IMR-90 (cell line): ENCODE measurements at regions not wholly inside any gene's neighbourhood (a gene's known extent, or its start where the extent isn't known, plus 50 kb on each side); places are given as distances from the start of the nearest gene placed in this dataset.

Experiments
- ATAC-seq: fragments of 200-7000 bp; cut with Tn5 transposase; 2 replicates; pipeline ENCODE4 v1.9.1; 2020; ENCODE audit warnings: low read depth, mild to moderate bottlenecking, moderate library complexity
- BruUV-seq: library from RNA; stranded (reverse); fragments of 400-500 nt; replicated peaks from 2 replicates; lab custom pipeline; 2021; lab: Mats Ljungman, UMichigan
- CTCF ChIA-PET: fragments of 300-600 bp; formaldehyde crosslinking; extraction: SDS; loops from one replicate; lab custom pipeline; 2021; ENCODE audit warnings: antibody characterized with exemption; lab: Yijun Ruan, JAX
- POLR2A ChIA-PET: fragments of 300-600 bp; sonication (Branson Sonifier 250); formaldehyde crosslinking; loops from one replicate; lab custom pipeline; 2022; ENCODE audit warnings: antibody characterized with exemption; ENCODE audit not compliant: unreplicated experiment; lab: Charles Lee
- DNase-seq: peaks from one replicate; pipeline ENCODE4 v3.0.0; 2013
- H2AFZ ChIP-seq: replicated peaks from 2 replicates; pipeline ENCODE3; 2013; ENCODE audit warnings: low read length, mild to moderate bottlenecking; ENCODE audit not compliant: poor library complexity
- H2AK5ac ChIP-seq: 2 replicates; pipeline ENCODE4 v1.6.1; 2013; ENCODE audit warnings: low read depth, low read length, inconsistent platforms
- H2AK9ac ChIP-seq: replicated peaks from 2 replicates; pipeline ENCODE3; 2013; ENCODE audit warnings: mild to moderate bottlenecking, low read depth, low read length, moderate library complexity; ENCODE audit not compliant: poor library complexity
- H2BK120ac ChIP-seq: 2 replicates; pipeline ENCODE4 v1.6.1; 2013; ENCODE audit warnings: low read depth, low read length, inconsistent platforms
- H2BK15ac ChIP-seq: 3 replicates; pipeline ENCODE4 v1.6.1; 2013; ENCODE audit warnings: low read depth, low read length, inconsistent platforms
- H2BK20ac ChIP-seq: 2 replicates; pipeline ENCODE4 v1.6.1; 2013; ENCODE audit warnings: low read depth, mild to moderate bottlenecking, inconsistent platforms, low read length, moderate library complexity
- H2BK5ac ChIP-seq: 2 replicates; pipeline ENCODE4 v1.6.1; 2013; ENCODE audit warnings: mild to moderate bottlenecking, low read depth, low read length, inconsistent platforms; ENCODE audit not compliant: poor library complexity, severe bottlenecking
- H3K14ac ChIP-seq: replicated peaks from 2 replicates; pipeline ENCODE4 v1.6.1; 2013; ENCODE audit warnings: low read depth, low read length, inconsistent platforms
- H3K18ac ChIP-seq: 2 replicates; pipeline ENCODE4 v1.6.1; 2013; ENCODE audit warnings: low read depth, low read length, control low read depth
- H3K23ac ChIP-seq: 2 replicates; pipeline ENCODE4 v1.6.1; 2013; ENCODE audit warnings: low read depth, low read length, inconsistent platforms
- H3K27ac ChIP-seq: 2 replicates; pipeline ENCODE4 v1.5.1; 2013; ENCODE audit warnings: mild to moderate bottlenecking, control low read depth, low read length; ENCODE audit not compliant: insufficient read depth
- H3K27me3 ChIP-seq: 2 replicates; pipeline ENCODE4 v1.6.1; 2013; ENCODE audit warnings: low read length; ENCODE audit not compliant: control insufficient read depth, insufficient read depth
- H3K36me3 ChIP-seq: 2 replicates; pipeline ENCODE4 v1.6.1; 2013; ENCODE audit warnings: low read length, mixed read lengths; ENCODE audit not compliant: control insufficient read depth, insufficient read depth
- H3K4ac ChIP-seq: 2 replicates; pipeline ENCODE4 v1.6.1; 2013; ENCODE audit warnings: low read depth, low read length, inconsistent platforms
- H3K4me1 ChIP-seq: 2 replicates; pipeline ENCODE4 v1.6.1; 2013; ENCODE audit warnings: low read length, mixed read lengths; ENCODE audit not compliant: control insufficient read depth, insufficient read depth
- H3K4me2 ChIP-seq: 2 replicates; pipeline ENCODE4 v1.6.1; 2013; ENCODE audit warnings: low read depth, mild to moderate bottlenecking, control low read depth, low read length, moderate library complexity
- H3K4me3 ChIP-seq: 2 replicates; pipeline ENCODE4 v1.5.1; 2013; ENCODE audit warnings: low read depth, mild to moderate bottlenecking, control low read depth, low read length, moderate library complexity; ENCODE audit not compliant: insufficient read depth
- H3K56ac ChIP-seq: 2 replicates; pipeline ENCODE4 v1.6.1; 2013; ENCODE audit warnings: low read length, inconsistent platforms; ENCODE audit not compliant: insufficient read depth; ENCODE audit errors: extremely low read depth
- H3K79me1 ChIP-seq, 2 experiments: 2 replicates each; pipeline ENCODE4 v1.6.1; 2013; ENCODE audit warnings: low read length in 2 of 2, inconsistent platforms in 1 of 2, low read depth in 1 of 2
- H3K9ac ChIP-seq: 2 replicates; pipeline ENCODE4 v1.6.1; 2013; ENCODE audit warnings: low read depth, low read length, control low read depth
- H3K9me1 ChIP-seq: 2 replicates; pipeline ENCODE4 v1.6.1; 2013; ENCODE audit warnings: low read length, inconsistent platforms; ENCODE audit not compliant: insufficient read depth
- H3K9me3 ChIP-seq: 2 replicates; pipeline ENCODE4 v1.6.1; 2013; ENCODE audit warnings: low read length; ENCODE audit not compliant: control insufficient read depth, insufficient read depth
- H4K20me1 ChIP-seq: 2 replicates; pipeline ENCODE4 v1.6.1; 2013; ENCODE audit warnings: low read length, inconsistent platforms; ENCODE audit not compliant: insufficient read depth
- H4K5ac ChIP-seq: 2 replicates; pipeline ENCODE4 v1.6.1; 2013; ENCODE audit warnings: mild to moderate bottlenecking, low read depth, low read length, control low read depth
- H4K8ac ChIP-seq, 2 experiments: 2 replicates each; pipeline ENCODE4 v1.6.1; 2013; ENCODE audit warnings: low read depth in 2 of 2, low read length in 2 of 2, control low read depth in 1 of 2, inconsistent platforms in 1 of 2
- H4K91ac ChIP-seq: 2 replicates; pipeline ENCODE4 v1.6.1; 2013; ENCODE audit warnings: low read depth, low read length, inconsistent platforms; ENCODE audit not compliant: insufficient read depth
- BHLHE40 ChIP-seq: fragments of 150-350 bp; IDR thresholded peaks from 2 replicates; pipeline ENCODE4 v1.6.1; 2016; ENCODE audit warnings: mild to moderate bottlenecking, low read depth, low read length
- CEBPB ChIP-seq: IDR thresholded peaks from 2 replicates; pipeline ENCODE4 v1.6.1; 2012; ENCODE audit warnings: low read depth, low read length, improper control_type of control experiment
- CHD1 ChIP-seq: IDR thresholded peaks from 2 replicates; pipeline ENCODE4 v1.6.1; 2012; ENCODE audit warnings: low read depth, low read length, improper control_type of control experiment
- FOS ChIP-seq: fragments of 150-350 bp; IDR thresholded peaks from 2 replicates; pipeline ENCODE4 v1.6.1; 2016; ENCODE audit warnings: low read depth, low read length
- MAFK ChIP-seq: IDR thresholded peaks from 2 replicates; pipeline ENCODE4 v1.6.1; 2012; ENCODE audit warnings: low read depth, low read length, improper control_type of control experiment
- MAZ ChIP-seq: IDR thresholded peaks from 2 replicates; pipeline ENCODE4 v1.6.1; 2012; ENCODE audit warnings: low read depth, mild to moderate bottlenecking, low read length, improper control_type of control experiment, moderate library complexity, borderline replicate concordance
- MXI1 ChIP-seq: IDR thresholded peaks from 2 replicates; pipeline ENCODE4 v1.6.1; 2012; ENCODE audit warnings: low read depth, mild to moderate bottlenecking, low read length, moderate library complexity, borderline replicate concordance
- NFE2L2 ChIP-seq: fragments of 150-350 bp; IDR thresholded peaks from 2 replicates; pipeline ENCODE4 v1.6.1; 2016; ENCODE audit warnings: low read depth, mild to moderate bottlenecking, low read length
- POLR2A ChIP-seq: IDR thresholded peaks from 2 replicates; pipeline ENCODE4 v1.6.1; 2012; ENCODE audit warnings: mild to moderate bottlenecking, low read depth, low read length
- RAD21 ChIP-seq: IDR thresholded peaks from 2 replicates; pipeline ENCODE4 v1.6.1; 2012; ENCODE audit warnings: low read length, improper control_type of control experiment
- RCOR1 ChIP-seq: IDR thresholded peaks from 2 replicates; pipeline ENCODE4 v1.6.1; 2012; ENCODE audit warnings: mild to moderate bottlenecking, low read length, improper control_type of control experiment; ENCODE audit not compliant: insufficient replicate concordance
- RFX5 ChIP-seq: IDR thresholded peaks from 2 replicates; pipeline ENCODE4 v1.8.0; 2012; ENCODE audit warnings: low read depth, mild to moderate bottlenecking, low read length, moderate library complexity
- SMC3 ChIP-seq: fragments of 150-350 bp; IDR thresholded peaks from 2 replicates; pipeline ENCODE4 v1.6.1; 2016; ENCODE audit warnings: low read depth, mild to moderate bottlenecking, antibody characterized with exemption, low read length, moderate library complexity
- WGBS, 2 experiments: methylation state at CpG; one replicate each; pipeline versions ENCODE4 v1.1.5 to v1.1.7; 2013; ENCODE audit warnings: missing lambda C conversion rate in 2 of 2; ENCODE audit not compliant: insufficient read length in 1 of 2; ENCODE audit errors: extremely low coverage in 2 of 2; 5-methylcytosine and 5-hydroxymethylcytosine counted together
- dilution Hi-C: fragments of 300-500 bp; cut with HindIII; formaldehyde crosslinking; loops from one replicate; pipeline ENCODE4 v1.14.3; 2018; ENCODE audit warnings: low sequenced_read_pairs; ENCODE audit not compliant: unreplicated experiment
- in situ Hi-C: fragments of 300-500 bp; cut with MboI; formaldehyde crosslinking; loops from 3 replicates; pipeline ENCODE4 v1.14.3; 2019; ENCODE audit warnings: low sequenced_read_pairs, inconsistent platforms, mixed read lengths
- intact Hi-C: fragments of 100-400 bp; cut with micrococcal nuclease; formaldehyde crosslinking; loops from 2 replicates; pipeline ENCODE4 v1.10.0; 2022
- TF ChIP-seq, protein P1 (sequence below): fragments of 150-350 bp; IDR thresholded peaks from 2 replicates; pipeline ENCODE4 v1.6.1; 2017; ENCODE audit warnings: mild to moderate bottlenecking, antibody characterized with exemption, low read length, low read depth
- TF ChIP-seq, protein P2 (sequence below): fragments of 150-350 bp; IDR thresholded peaks from 2 replicates; pipeline ENCODE4 v1.6.1; 2016; ENCODE audit warnings: low read depth, mild to moderate bottlenecking, low read length, moderate library complexity, borderline replicate concordance
- TF ChIP-seq, protein P3 (sequence below): conservative IDR thresholded peaks from 2 replicates; pipeline ENCODE4 v1.5.1; 2012; ENCODE audit warnings: mild to moderate bottlenecking, low read depth, low read length, improper control_type of control experiment

GRCh38 chr3:106082616-106083015 lies 213.8 kb upstream of the CBLB start:
- H3K56ac ChIP-seq, result no peak overlapping the region
- no peak overlapping the region for H3K23ac ChIP-seq
- no peak overlapping the region for H4K8ac ChIP-seq
- H3K14ac ChIP-seq, result no peak overlapping the region
- no TSS peak for BruUV-seq
- H3K4ac ChIP-seq, result no peak overlapping the region
- no peak overlapping the region for H3K27ac ChIP-seq
- H2AFZ ChIP-seq, result no peak overlapping the region
- no peak overlapping the region for H2AK9ac ChIP-seq
- no peak overlapping the region for H3K4me3 ChIP-seq
- in situ Hi-C loops, result no loop called here
- H2BK20ac ChIP-seq, result no peak overlapping the region
- no peaks in the 10 kb centered on the region for H3K27me3 ChIP-seq
- dilution Hi-C loops, result no loop called here
- CTCF ChIA-PET, result no interaction called here
- no peak overlapping the region for H3K9ac ChIP-seq
- H3K4me2 ChIP-seq, result no peak overlapping the region
- intact Hi-C loops, result no loop called here
- no peak overlapping the region for H3K18ac ChIP-seq
- H4K91ac ChIP-seq, result no peak overlapping the region
- no CpG with 5 or more reads among the region's 1 CpG for WGBS, 2 experiments
- H3K36me3 ChIP-seq, result no peaks in the 10 kb centered on the region
- H2BK5ac ChIP-seq, result no peak overlapping the region
- POLR2A ChIA-PET, result no interaction called here
- no peak overlapping the region for H2AK5ac ChIP-seq
- H3K79me1 ChIP-seq, result no peaks in the 10 kb centered on the region
- TF ChIP-seq, protein P1, sequence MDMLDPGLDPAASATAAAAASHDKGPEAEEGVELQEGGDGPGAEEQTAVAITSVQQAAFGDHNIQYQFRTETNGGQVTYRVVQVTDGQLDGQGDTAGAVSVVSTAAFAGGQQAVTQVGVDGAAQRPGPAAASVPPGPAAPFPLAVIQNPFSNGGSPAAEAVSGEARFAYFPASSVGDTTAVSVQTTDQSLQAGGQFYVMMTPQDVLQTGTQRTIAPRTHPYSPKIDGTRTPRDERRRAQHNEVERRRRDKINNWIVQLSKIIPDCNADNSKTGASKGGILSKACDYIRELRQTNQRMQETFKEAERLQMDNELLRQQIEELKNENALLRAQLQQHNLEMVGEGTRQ, result no peak
- TF ChIP-seq MAZ, result no peak
- TF ChIP-seq MAFK, result no peak
- TF ChIP-seq RCOR1, result no peak
- no peak for TF ChIP-seq FOS
- no peak for TF ChIP-seq RAD21
- TF ChIP-seq NFE2L2, result no peak
- no peak for TF ChIP-seq SMC3
- no peak for TF ChIP-seq CEBPB
- TF ChIP-seq, protein P2, sequence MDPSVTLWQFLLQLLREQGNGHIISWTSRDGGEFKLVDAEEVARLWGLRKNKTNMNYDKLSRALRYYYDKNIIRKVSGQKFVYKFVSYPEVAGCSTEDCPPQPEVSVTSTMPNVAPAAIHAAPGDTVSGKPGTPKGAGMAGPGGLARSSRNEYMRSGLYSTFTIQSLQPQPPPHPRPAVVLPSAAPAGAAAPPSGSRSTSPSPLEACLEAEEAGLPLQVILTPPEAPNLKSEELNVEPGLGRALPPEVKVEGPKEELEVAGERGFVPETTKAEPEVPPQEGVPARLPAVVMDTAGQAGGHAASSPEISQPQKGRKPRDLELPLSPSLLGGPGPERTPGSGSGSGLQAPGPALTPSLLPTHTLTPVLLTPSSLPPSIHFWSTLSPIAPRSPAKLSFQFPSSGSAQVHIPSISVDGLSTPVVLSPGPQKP, result no peak
- no peak for TF ChIP-seq POLR2A
- TF ChIP-seq CHD1, result no peak
- TF ChIP-seq, protein P3, sequence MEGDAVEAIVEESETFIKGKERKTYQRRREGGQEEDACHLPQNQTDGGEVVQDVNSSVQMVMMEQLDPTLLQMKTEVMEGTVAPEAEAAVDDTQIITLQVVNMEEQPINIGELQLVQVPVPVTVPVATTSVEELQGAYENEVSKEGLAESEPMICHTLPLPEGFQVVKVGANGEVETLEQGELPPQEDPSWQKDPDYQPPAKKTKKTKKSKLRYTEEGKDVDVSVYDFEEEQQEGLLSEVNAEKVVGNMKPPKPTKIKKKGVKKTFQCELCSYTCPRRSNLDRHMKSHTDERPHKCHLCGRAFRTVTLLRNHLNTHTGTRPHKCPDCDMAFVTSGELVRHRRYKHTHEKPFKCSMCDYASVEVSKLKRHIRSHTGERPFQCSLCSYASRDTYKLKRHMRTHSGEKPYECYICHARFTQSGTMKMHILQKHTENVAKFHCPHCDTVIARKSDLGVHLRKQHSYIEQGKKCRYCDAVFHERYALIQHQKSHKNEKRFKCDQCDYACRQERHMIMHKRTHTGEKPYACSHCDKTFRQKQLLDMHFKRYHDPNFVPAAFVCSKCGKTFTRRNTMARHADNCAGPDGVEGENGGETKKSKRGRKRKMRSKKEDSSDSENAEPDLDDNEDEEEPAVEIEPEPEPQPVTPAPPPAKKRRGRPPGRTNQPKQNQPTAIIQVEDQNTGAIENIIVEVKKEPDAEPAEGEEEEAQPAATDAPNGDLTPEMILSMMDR, result no peak
- TF ChIP-seq RFX5, result no peak
- TF ChIP-seq MXI1, result no peak
- TF ChIP-seq BHLHE40, result no peak
- H3K9me1 ChIP-seq, result no peaks in the 10 kb centered on the region
- H3K4me1 ChIP-seq, result no peaks in the 10 kb centered on the region; the same call in 1 of the 2 replicates
- H2BK120ac ChIP-seq, result no peak overlapping the region
- H3K9me3 ChIP-seq, result no peaks in the 10 kb centered on the region
- H4K5ac ChIP-seq, result no peak overlapping the region
- no peak for ATAC-seq
- H4K20me1 ChIP-seq, result no peaks in the 10 kb centered on the region
- no peak overlapping the region for H2BK15ac ChIP-seq
- no peak for DNase-seq
